CD14-positive monocyte (primary cell): ENCODE measurements at regions not wholly inside any gene's neighbourhood (a gene's known extent, or its start where the extent isn't known, plus 50 kb on each side); places are given as distances from the start of the nearest gene placed in this dataset.

Experiments
- DNase-seq, 3 donors: peaks; one replicate each; pipeline ENCODE4 v3.0.0-alpha.2; 2011 to 2022
- H2AFZ ChIP-seq: 2 replicates; pipeline ENCODE4 v1.6.0; 2012; ENCODE audit warnings: mild to moderate bottlenecking, low read depth, low read length, inconsistent platforms; ENCODE audit not compliant: insufficient read depth, poor library complexity, severe bottlenecking
- H3K27ac ChIP-seq, 2 donors: 1 replicate in 1 of 2; 2 replicates in 1 of 2; pipeline ENCODE4 v1.5.1; 2012 to 2013; ENCODE audit warnings: low read length in 2 of 2, control low read depth in 1 of 2, inconsistent platforms in 1 of 2, low read depth in 1 of 2, mild to moderate bottlenecking in 1 of 2
- H3K27me3 ChIP-seq, 2 donors: one replicate each; pipeline versions ENCODE4 v1.6.0 to v1.6.1; 2011 to 2013; ENCODE audit warnings: low read length in 2 of 2; ENCODE audit not compliant: control insufficient read depth in 2 of 2, insufficient read depth in 2 of 2
- H3K36me3 ChIP-seq, 2 donors: replicated peaks in 1 of 2; 1 replicate in 1 of 2; 2 replicates in 1 of 2; pipeline versions ENCODE4 v1.5.1 to v1.6.1; 2012 to 2013; ENCODE audit warnings: low read length in 2 of 2, control low read depth in 1 of 2, inconsistent platforms in 1 of 2, mild to moderate bottlenecking in 1 of 2; ENCODE audit not compliant: insufficient read depth in 2 of 2, control insufficient read depth in 1 of 2
- H3K4me1 ChIP-seq, 2 donors: 1 replicate in 1 of 2; 2 replicates in 1 of 2; pipeline versions ENCODE4 v1.5.1 to v1.6.1; 2012 to 2013; ENCODE audit warnings: low read length in 2 of 2, control low read depth in 1 of 2, inconsistent platforms in 1 of 2, mild to moderate bottlenecking in 1 of 2, moderate library complexity in 1 of 2; ENCODE audit not compliant: insufficient read depth in 2 of 2, control insufficient read depth in 1 of 2
- H3K4me2 ChIP-seq: replicated peaks from 2 replicates; pipeline ENCODE3; 2012; ENCODE audit warnings: low read length, moderate library complexity, mild to moderate bottlenecking; ENCODE audit not compliant: poor library complexity, severe bottlenecking; ENCODE audit errors: extremely low read depth
- H3K4me3 ChIP-seq, 3 experiments: fragments of 200-600 bp in 1 of 3; sonication (generic) in 1 of 3; replicated peaks in 1 of 3; 1 replicate in 2 of 3; 2 replicates in 1 of 3; pipeline ENCODE4 v1.5.1; 2011 to 2013; ENCODE audit warnings: low read length in 3 of 3, mild to moderate bottlenecking in 3 of 3, control low read depth in 2 of 3, low read depth in 2 of 3, inconsistent platforms in 1 of 3, moderate library complexity in 1 of 3
- H3K79me2 ChIP-seq: 2 replicates; pipeline ENCODE4 v1.6.0; 2012; ENCODE audit warnings: mild to moderate bottlenecking, control low read depth, inconsistent platforms, low read length, moderate library complexity; ENCODE audit not compliant: insufficient read depth
- H3K9ac ChIP-seq: 2 replicates; pipeline ENCODE4 v1.6.0; 2017; ENCODE audit warnings: low read length, mild to moderate bottlenecking; ENCODE audit not compliant: insufficient read depth, poor library complexity, severe bottlenecking
- H3K9me3 ChIP-seq, 2 donors: replicated peaks in 1 of 2; 1 replicate in 1 of 2; 2 replicates in 1 of 2; pipeline versions ENCODE4 v1.5.1 to v1.6.1; 2012 to 2013; ENCODE audit warnings: low read length in 2 of 2, control low read depth in 1 of 2; ENCODE audit not compliant: control insufficient read depth in 1 of 2, insufficient read depth in 1 of 2
- H4K20me1 ChIP-seq: 2 replicates; pipeline ENCODE4 v1.6.0; 2012; ENCODE audit warnings: mild to moderate bottlenecking, low read length, control low read depth, moderate library complexity; ENCODE audit not compliant: insufficient read depth
- H3K27ac Mint-ChIP-seq, 7 donors: one replicate each; pipeline ENCODE4 v1.8.0; 2020; ENCODE audit warnings: mild to moderate bottlenecking in 7 of 7, mixed read lengths in 7 of 7, moderate library complexity in 6 of 7, inconsistent platforms in 2 of 7
- H3K27me3 Mint-ChIP-seq, 3 donors: one replicate each; pipeline ENCODE4 v1.8.0; 2021 to 2022; ENCODE audit warnings: low read depth in 3 of 3, mild to moderate bottlenecking in 3 of 3, mixed read lengths in 3 of 3, moderate library complexity in 3 of 3, inconsistent platforms in 1 of 3
- H3K36me3 Mint-ChIP-seq, 2 donors: one replicate each; pipeline ENCODE4 v1.8.0; 2020; ENCODE audit warnings: mixed read lengths in 2 of 2, inconsistent platforms in 1 of 2, mild to moderate bottlenecking in 1 of 2
- H3K4me1 Mint-ChIP-seq: one replicate; pipeline ENCODE4 v1.8.0; 2020; ENCODE audit warnings: mild to moderate bottlenecking, mixed read lengths
- H3K4me3 Mint-ChIP-seq, 2 donors: one replicate each; pipeline ENCODE4 v1.8.0; 2020; ENCODE audit warnings: mild to moderate bottlenecking in 2 of 2, mixed read lengths in 2 of 2, moderate library complexity in 1 of 2
- H3K9me3 Mint-ChIP-seq, 7 donors: one replicate each; pipeline ENCODE4 v1.8.0; 2020 to 2022; ENCODE audit warnings: mixed read lengths in 7 of 7, mild to moderate bottlenecking in 6 of 7, moderate library complexity in 6 of 7, inconsistent platforms in 2 of 7
- CTCF ChIP-seq: fragments of 200-600 bp; IDR thresholded peaks from one replicate; pipeline ENCODE4 v1.8.0; 2022; ENCODE audit warnings: antibody characterized with exemption, mild to moderate bottlenecking
- WGBS: methylation state at CpG from one replicate; pipeline ENCODE4 v1.1.5; 2013; ENCODE audit warnings: missing lambda C conversion rate; ENCODE audit not compliant: insufficient coverage; 5-methylcytosine and 5-hydroxymethylcytosine counted together
- intact Hi-C, 2 donors: fragments of 100-400 bp; cut with micrococcal nuclease; formaldehyde crosslinking; loops; one replicate each; pipeline versions ENCODE4 v1.15.0 to v1.15.1; 2023

- TF ChIP-seq CTCF, result no peak
- Mint-ChIP-seq H3K9me3 (peaks cover 0 to 4% (median 2%) of the 10 kb centered on the region in 7 donors), H3K27me3 (no peaks in the 10 kb centered on the region), H3K27ac (no peak overlapping the region), H3K4me3 (no peak overlapping the region), H3K36me3 (no peaks in the 10 kb centered on the region), H3K4me1 (no peaks in the 10 kb centered on the region)
- H3K79me2 ChIP-seq, result no peaks in the 10 kb centered on the region
- H3K27ac ChIP-seq, result no peak overlapping the region
- H3K4me1 ChIP-seq, result no peaks in the 10 kb centered on the region
- no peaks in the 10 kb centered on the region for H3K27me3 ChIP-seq
- no peak overlapping the region for H3K9ac ChIP-seq
- no peak for DNase-seq
- H3K4me3 ChIP-seq, result no peak overlapping the region
- H3K9me3 ChIP-seq, result no peaks in the 10 kb centered on the region
- intact Hi-C loops, result no loop called here
- no peaks in the 10 kb centered on the region for H3K36me3 ChIP-seq
- no CpG with 5 or more reads among the region's 2 CpGs for WGBS
- no peaks in the 10 kb centered on the region for H4K20me1 ChIP-seq
- no peak overlapping the region for H2AFZ ChIP-seq
- no peak overlapping the region for H3K4me2 ChIP-seq
These were observed 1247.1 kb upstream of the TENM4 start for GRCh38 chr11:80687941-80688340.

- no peaks in the 10 kb centered on the region for H3K27me3 ChIP-seq
- H3K9ac ChIP-seq, result no peak overlapping the region
- DNase-seq, result no peak
These were observed 1246.1 kb upstream of the TENM4 start for GRCh38 chr11:80686889-80687288.

More at GRCh38 chr11:80686889-80687288, 1246.1 kb upstream of the TENM4 start:
- no peak overlapping the region for H3K27ac Mint-ChIP-seq
- Histone ChIP-seq H4K20me1 (no peaks in the 10 kb centered on the region), H3K4me2 (no peak overlapping the region), H3K27ac (no peak overlapping the region), H3K4me3 (no peak overlapping the region), H3K9me3 (no peaks in the 10 kb centered on the region), H3K36me3 (no peaks in the 10 kb centered on the region), H3K4me1 (no peaks in the 10 kb centered on the region), H3K79me2 (no peaks in the 10 kb centered on the region), H2AFZ (no peak overlapping the region)
- peaks cover 0 to 3% (median 2%) of the 10 kb centered on the region in 7 donors for H3K9me3 Mint-ChIP-seq
- WGBS, result no CpG with 5 or more reads among the region's 4 CpGs
- no peak for TF ChIP-seq CTCF
- H3K4me1 Mint-ChIP-seq, result no peaks in the 10 kb centered on the region
- intact Hi-C loops, result no loop called here
- no peak overlapping the region for H3K4me3 Mint-ChIP-seq
- H3K36me3 Mint-ChIP-seq, result no peaks in the 10 kb centered on the region
- H3K27me3 Mint-ChIP-seq, result no peaks in the 10 kb centered on the region
